PC-3 (cell line): ENCODE measurements at regions not wholly inside any gene's neighbourhood (a gene's known extent, or its start where the extent isn't known, plus 50 kb on each side); places are given as distances from the start of the nearest gene placed in this dataset.

ENCODE experiments used
- CTCF ChIP-seq: fragments of 300-600 bp; sonication (generic); conservative IDR thresholded peaks from 2 replicates; pipeline ENCODE4 v1.5.1; 2017; ENCODE audit warnings: antibody characterized with exemption, low read depth, mild to moderate bottlenecking, low read length
- EZH2 ChIP-seq: fragments of 300-600 bp; sonication (generic); IDR thresholded peaks from one replicate; pipeline ENCODE4 v1.6.1; 2017; ENCODE audit warnings: antibody characterized with exemption, mild to moderate bottlenecking, low read length; ENCODE audit not compliant: unreplicated experiment
- EZH2phosphoT487 ChIP-seq: fragments of 300-600 bp; sonication (generic); IDR thresholded peaks from 2 replicates; pipeline ENCODE4 v1.6.1; 2018; ENCODE audit warnings: mild to moderate bottlenecking, antibody characterized with exemption, low read length, borderline replicate concordance

GRCh38 chr10:117721873-117722272 lies 179.3 kb downstream of the EMX2 start:
- no peak for TF ChIP-seq EZH2
- no peak for TF ChIP-seq CTCF
- no peak for TF ChIP-seq EZH2phosphoT487
